ENCODE measurements at regions not wholly inside any gene's neighbourhood (a gene's known extent, or its start where the extent isn't known, plus 50 kb on each side); places are given as distances from the start of the nearest gene placed in this dataset.
"Not testable (repeated sequence)": the region's sequence is repeated elsewhere in the genome, so short reads cannot be mapped to it uniquely, and the experiment has no call there.

DNA sequence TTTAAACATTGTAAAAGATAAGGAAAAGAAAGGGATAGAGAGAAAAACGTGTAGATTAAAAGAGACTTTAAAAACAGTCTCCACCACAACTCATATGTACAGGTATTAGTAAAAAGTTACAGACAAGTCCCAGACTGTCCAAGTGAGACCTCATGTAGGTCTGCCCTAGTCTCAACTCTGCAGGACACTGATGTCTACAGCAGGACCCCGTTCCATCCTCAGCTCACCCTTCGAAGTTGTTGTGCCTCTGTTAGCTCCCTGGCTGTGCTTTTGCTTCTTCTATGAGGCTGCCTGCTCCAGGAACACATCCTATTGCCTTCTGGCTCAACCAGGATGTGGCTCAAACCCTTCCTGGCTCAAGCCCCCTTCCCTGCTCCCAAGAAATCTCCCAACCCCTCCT is 72.9 kb upstream of the FBXO28 start:
- no peaks in the 10 kb centered on the region for H3K4me1 ChIP-seq (ENCODE audit: insufficient read depth, low read length)
- no peaks in the 10 kb centered on the region for H3K27me3 ChIP-seq (ENCODE audit: insufficient read depth, low read length)
- H3K9me3 ChIP-seq (ENCODE audit: low read length) = no peaks in the 10 kb centered on the region
- H3K36me3 ChIP-seq (ENCODE audit: insufficient read depth, low read length) = no peaks in the 10 kb centered on the region
- H2AFZ ChIP-seq (ENCODE audit: low read depth, low read length) = no peak overlapping the region
- no peak overlapping the region for H3K4me3 ChIP-seq (ENCODE audit: low read length)

DNA sequence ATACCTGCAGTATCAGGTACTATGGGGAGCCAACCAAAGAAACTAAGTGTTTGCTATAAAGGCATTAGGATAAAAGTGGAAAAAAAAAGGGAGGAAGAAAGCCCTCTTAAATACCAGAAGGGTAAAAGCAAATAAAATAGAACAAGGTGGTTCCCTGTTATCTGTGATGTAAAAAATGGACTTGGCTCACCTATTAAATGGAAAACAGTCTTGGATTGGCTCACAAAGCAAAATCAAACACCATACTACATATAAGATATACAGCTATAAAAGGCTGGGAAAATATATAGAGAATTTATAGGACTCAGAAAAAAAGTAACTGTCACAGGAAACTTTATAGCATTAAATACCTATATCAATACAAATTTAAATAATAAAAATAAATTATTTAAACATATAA is 73.5 kb upstream of the FBXO28 start:
- not testable (repeated sequence) for H3K27me3 ChIP-seq (ENCODE audit: insufficient read depth, low read length); H3K9me3 ChIP-seq (ENCODE audit: low read length); H3K4me3 ChIP-seq (ENCODE audit: low read length); H3K36me3 ChIP-seq (ENCODE audit: insufficient read depth, low read length); H3K4me1 ChIP-seq (ENCODE audit: insufficient read depth, low read length); H2AFZ ChIP-seq (ENCODE audit: low read depth, low read length)

DNA sequence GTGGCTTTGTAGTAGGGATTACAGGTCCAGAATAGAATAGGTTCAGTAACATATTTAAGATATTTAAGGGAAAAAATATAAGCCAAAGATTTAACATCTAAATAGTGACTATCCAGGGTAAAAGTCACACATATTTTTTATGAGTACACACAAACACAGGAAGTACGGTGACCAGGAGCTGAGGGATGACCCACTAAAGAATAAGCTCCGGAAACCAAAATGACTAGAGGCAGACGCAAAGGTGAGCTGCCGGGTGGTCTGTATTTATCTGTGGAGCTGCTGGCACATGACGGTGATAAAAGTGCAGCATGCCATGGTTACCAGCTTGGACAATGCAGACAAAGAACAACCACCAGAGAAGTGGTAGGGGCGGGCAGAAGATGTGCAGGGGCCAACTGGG is 73.9 kb upstream of the FBXO28 start:
- not testable (repeated sequence) for H3K4me1 ChIP-seq (ENCODE audit: insufficient read depth, low read length); H2AFZ ChIP-seq (ENCODE audit: low read depth, low read length); H3K27me3 ChIP-seq (ENCODE audit: insufficient read depth, low read length); H3K4me3 ChIP-seq (ENCODE audit: low read length); H3K36me3 ChIP-seq (ENCODE audit: insufficient read depth, low read length); H3K9me3 ChIP-seq (ENCODE audit: low read length)

DNA sequence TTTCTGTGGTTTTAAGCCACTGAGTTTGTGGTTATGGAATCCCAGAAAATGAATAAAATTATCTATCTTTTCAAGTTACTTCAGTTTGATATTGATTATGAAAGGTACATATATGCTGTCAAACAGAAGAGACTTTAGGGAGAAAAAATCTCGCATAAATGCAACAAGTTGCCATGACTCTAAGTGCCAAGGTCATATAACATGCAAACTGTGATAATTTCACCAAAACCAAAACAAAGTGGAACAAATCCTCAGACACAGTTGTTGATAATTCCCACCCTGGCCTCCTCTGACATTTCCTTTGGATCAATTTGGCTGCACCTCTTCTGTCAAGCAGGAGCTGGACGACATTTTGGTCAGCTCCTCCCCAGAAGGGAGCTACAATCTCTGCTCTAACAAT is 75.1 kb upstream of the FBXO28 start:
- not testable (repeated sequence) for H3K4me3 ChIP-seq (ENCODE audit: low read length); H3K4me1 ChIP-seq (ENCODE audit: insufficient read depth, low read length); H3K27me3 ChIP-seq (ENCODE audit: insufficient read depth, low read length); H3K36me3 ChIP-seq (ENCODE audit: insufficient read depth, low read length); H2AFZ ChIP-seq (ENCODE audit: low read depth, low read length); H3K9me3 ChIP-seq (ENCODE audit: low read length)

DNA sequence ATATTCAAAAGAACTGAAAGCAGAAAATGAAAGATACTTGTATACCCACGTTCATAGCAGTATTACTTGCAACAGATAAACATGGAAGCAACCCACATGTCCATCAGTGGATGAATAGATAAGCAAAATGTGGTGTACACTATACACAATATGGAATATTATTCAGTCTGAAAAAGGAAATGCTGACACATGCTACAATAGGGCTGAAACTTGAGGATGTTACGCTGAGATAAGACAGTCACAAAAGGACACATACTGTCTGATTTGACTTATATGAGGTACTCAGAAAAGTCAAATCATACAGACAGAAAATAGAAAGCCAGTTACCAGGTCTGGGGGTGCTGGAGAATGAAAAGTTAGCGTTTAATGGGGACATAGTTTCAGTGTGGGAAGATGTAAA is 76.5 kb upstream of the FBXO28 start:
- H3K4me1 ChIP-seq (ENCODE audit: insufficient read depth, low read length); H3K27me3 ChIP-seq (ENCODE audit: insufficient read depth, low read length); H3K36me3 ChIP-seq (ENCODE audit: insufficient read depth, low read length); H3K9me3 ChIP-seq (ENCODE audit: low read length); H2AFZ ChIP-seq (ENCODE audit: low read depth, low read length); H3K4me3 ChIP-seq (ENCODE audit: low read length): not testable (repeated sequence)

DNA sequence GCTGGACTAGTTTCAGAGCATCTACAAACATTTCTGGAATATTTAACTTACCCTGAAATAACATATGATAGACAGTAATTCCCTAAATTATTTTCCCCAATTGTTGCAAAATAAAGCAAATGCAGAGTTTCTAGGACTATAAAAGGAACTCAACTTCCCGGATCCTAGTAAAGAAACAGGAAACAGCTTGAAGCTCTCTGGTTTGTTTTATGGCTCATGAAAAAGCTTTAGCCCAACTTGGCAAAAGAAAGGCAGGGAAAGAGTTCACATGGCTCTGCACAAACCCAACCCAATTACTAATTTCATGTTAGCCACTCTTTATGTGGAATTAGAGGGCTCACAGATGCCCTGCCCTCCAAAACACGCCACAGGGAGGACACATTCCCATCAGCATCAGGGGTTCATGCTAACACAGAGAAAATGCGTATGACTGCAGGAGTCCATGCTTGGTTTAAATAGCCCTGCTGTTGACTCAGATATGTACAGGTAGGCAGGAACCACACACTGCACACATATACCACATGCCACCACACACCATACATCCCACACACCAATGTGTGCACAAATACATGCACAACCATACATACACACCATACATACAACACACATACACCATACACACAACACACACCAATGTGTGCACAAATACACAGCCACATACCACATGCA is 81.2 kb upstream of the FBXO28 start:
- H3K27me3 ChIP-seq (ENCODE audit: insufficient read depth, low read length); H2AFZ ChIP-seq (ENCODE audit: low read depth, low read length); H3K4me1 ChIP-seq (ENCODE audit: insufficient read depth, low read length); H3K36me3 ChIP-seq (ENCODE audit: insufficient read depth, low read length); H3K9me3 ChIP-seq (ENCODE audit: low read length); H3K4me3 ChIP-seq (ENCODE audit: low read length): not testable (repeated sequence)

DNA sequence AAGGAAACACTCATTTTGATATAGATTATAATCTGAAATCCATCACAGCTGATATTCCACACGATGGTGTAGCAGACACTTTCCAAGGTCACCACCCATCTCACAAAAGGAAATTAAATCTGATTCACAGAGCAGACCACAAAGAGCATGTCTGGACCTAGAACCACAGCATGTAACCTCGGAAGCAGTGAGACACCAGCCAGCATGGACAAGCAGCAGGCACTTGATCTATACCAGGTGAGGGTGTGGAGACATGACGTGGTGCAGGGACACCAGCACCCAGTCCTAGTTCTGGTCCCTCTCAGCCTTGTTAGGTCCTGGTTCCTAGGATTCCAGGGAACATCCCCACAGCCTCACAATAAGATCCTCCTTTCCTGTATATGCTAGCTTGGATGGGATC is 81.9 kb upstream of the FBXO28 start:
- H2AFZ ChIP-seq (ENCODE audit: low read depth, low read length); H3K9me3 ChIP-seq (ENCODE audit: low read length); H3K36me3 ChIP-seq (ENCODE audit: insufficient read depth, low read length); H3K27me3 ChIP-seq (ENCODE audit: insufficient read depth, low read length); H3K4me3 ChIP-seq (ENCODE audit: low read length); H3K4me1 ChIP-seq (ENCODE audit: insufficient read depth, low read length): not testable (repeated sequence)

DNA sequence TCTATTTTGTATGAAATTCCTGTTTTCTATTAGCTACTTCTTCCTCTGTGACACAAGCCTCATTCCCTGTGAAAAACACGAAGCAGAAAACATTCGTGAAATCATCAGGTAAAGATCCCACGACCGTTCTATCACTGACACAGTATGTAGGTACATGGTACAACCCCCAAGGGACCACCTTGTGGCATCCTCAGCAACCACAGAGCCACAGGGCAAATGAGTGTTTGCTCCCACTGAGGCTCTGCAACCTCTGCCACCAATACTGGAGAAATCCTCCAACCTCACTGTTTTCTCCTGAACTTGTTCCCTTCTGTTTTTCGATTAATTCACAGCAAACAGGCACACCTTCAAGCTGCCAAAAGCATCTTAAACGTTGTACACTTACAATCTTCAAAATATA is 83.7 kb upstream of the FBXO28 start:
- not testable (repeated sequence) for H2AFZ ChIP-seq (ENCODE audit: low read depth, low read length); H3K4me1 ChIP-seq (ENCODE audit: insufficient read depth, low read length); H3K4me3 ChIP-seq (ENCODE audit: low read length); H3K36me3 ChIP-seq (ENCODE audit: insufficient read depth, low read length); H3K27me3 ChIP-seq (ENCODE audit: insufficient read depth, low read length); H3K9me3 ChIP-seq (ENCODE audit: low read length)

DNA sequence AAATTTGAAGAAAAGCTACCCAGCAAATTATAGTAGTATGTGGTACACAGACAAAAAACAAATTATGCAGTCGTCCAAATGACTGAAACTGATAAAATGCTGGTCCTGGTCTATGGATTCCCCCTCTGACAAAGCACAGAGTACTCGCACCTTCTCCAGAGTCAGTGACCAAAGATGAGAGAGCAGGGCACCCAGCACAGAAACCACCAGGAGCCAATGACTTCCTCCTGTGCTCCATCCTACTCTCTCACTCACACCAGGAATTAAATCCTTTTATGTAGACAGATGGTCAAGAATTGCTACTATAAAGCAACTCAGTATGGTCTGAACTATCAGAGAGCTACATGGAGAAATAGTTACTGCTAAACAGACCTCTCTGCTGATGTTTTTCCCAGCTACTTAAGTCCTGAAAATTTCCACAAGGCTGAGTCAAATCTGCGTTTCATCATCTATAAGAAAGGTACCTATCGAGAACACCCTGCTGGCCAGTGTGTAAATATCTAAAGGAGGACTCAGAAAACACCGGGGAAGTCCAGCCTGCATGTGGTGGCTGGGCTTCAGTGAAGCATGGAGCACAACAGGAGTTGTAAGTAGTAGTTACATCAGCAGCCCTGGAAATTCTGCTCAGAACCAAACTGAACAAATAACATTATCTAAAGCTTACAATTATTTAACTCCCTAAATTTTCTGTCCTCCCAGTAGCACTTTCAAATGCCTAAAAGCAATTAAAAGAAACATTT is 84.5 kb upstream of the FBXO28 start:
- H3K36me3 ChIP-seq (ENCODE audit: insufficient read depth, low read length); H2AFZ ChIP-seq (ENCODE audit: low read depth, low read length); H3K4me1 ChIP-seq (ENCODE audit: insufficient read depth, low read length): not testable (repeated sequence)

DNA sequence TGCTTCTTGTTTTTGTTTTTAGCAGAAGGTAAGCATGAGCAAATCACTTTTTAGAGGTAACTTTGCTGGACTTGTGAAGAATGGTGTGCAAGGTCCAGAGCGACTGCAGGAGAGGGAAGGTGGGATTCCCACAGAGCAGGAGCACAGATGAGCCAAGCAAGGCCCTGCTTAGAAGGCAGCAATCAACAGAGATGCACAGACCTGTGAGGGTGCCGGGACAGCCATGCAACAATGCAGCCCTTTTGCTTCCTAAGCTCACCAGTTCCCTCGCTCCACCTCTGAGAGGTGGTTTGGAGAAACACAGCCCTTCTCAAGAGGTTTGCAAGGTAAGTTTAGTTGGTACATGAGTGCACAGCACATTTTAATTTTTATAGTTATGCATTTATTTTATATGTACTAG is 85.1 kb upstream of the FBXO28 start:
- H3K4me1 ChIP-seq (ENCODE audit: insufficient read depth, low read length); H3K27me3 ChIP-seq (ENCODE audit: insufficient read depth, low read length); H3K9me3 ChIP-seq (ENCODE audit: low read length); H2AFZ ChIP-seq (ENCODE audit: low read depth, low read length); H3K4me3 ChIP-seq (ENCODE audit: low read length); H3K36me3 ChIP-seq (ENCODE audit: insufficient read depth, low read length): not testable (repeated sequence)

More for the DNA sequence above, 84.5 kb upstream of the FBXO28 start:
- not testable (repeated sequence) for H3K27me3 ChIP-seq (ENCODE audit: insufficient read depth, low read length); H3K4me3 ChIP-seq (ENCODE audit: low read length); H3K9me3 ChIP-seq (ENCODE audit: low read length)

DNA sequence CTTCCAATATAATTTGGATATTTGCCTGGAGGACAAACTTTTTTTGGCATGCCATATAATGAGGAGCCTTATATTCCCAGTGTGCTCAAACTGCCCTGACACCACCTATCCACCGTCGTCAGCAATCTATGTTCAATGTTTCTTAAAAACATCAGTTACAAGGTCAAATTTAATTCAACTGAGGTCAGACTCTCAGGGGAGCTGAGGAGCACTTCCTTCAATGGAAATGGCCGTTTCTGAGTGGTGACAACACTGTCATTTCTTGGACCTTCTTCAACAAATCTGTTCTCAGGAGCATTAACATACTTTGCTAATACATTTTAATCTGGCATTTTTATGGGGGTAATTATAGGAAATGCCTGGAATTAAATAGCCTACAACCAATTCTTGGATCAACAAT is 90.8 kb upstream of the FBXO28 start:
- H2AFZ ChIP-seq (ENCODE audit: low read depth, low read length); H3K27me3 ChIP-seq (ENCODE audit: insufficient read depth, low read length); H3K4me1 ChIP-seq (ENCODE audit: insufficient read depth, low read length); H3K9me3 ChIP-seq (ENCODE audit: low read length); H3K4me3 ChIP-seq (ENCODE audit: low read length); H3K36me3 ChIP-seq (ENCODE audit: insufficient read depth, low read length): not testable (repeated sequence)

DNA sequence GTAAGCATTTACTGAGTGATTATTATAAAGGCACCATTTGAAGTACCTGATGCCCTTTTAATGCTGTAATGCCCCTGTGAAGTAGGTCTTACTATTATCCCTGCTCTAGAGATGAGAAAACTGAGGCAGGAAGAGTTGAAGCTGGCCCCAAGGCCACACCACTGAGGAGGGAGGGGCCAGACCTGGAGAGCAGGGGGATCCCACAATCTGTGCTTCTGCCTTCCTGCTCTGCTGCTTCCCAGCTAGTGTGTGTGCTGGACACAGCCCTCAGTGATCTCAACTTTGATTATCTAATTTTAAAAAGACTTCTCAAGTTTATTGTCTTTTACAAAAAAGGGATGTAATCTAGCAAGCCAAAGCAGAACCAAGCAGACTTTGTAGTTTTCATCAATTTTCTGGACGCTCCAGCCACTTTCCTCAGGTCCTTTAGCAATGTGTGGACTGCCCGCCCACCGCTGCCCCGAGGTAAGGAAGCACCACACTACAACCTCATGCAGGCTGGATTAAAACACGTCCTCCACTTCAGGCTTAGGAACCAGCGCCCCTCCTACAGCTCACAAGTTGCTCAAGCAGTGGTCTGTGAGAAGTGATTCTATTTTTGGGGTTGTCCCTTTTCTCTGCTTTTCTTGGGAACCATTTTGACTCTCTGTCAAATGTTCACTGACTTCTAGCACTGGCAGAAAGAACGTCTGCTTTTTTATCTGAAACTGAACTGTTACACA is 91.5 kb upstream of the FBXO28 start:
- not testable (repeated sequence) for H3K9me3 ChIP-seq (ENCODE audit: low read length); H3K4me1 ChIP-seq (ENCODE audit: insufficient read depth, low read length); H3K27me3 ChIP-seq (ENCODE audit: insufficient read depth, low read length); H2AFZ ChIP-seq (ENCODE audit: low read depth, low read length); H3K4me3 ChIP-seq (ENCODE audit: low read length); H3K36me3 ChIP-seq (ENCODE audit: insufficient read depth, low read length)

DNA sequence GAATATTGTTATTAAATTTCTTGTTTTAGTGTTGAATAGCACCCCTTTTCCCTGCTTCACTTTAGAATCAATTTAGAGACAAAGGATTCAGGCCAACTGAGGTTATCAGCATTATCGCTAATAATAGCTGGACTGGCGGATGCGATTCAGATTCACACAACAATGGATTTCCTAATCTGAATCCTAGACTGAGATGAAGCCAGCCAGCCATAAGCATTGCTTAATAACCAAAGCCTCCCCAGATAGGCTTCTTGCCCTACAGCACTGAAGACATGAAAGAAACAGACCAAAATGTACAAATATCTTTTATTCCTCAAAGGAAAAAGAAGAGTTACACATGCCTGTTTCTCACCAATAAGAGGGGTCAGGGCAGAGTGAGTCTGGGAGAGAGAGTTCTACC is 94.0 kb upstream of the FBXO28 start:
- not testable (repeated sequence) for H3K36me3 ChIP-seq (ENCODE audit: insufficient read depth, low read length); H3K27me3 ChIP-seq (ENCODE audit: insufficient read depth, low read length); H3K4me3 ChIP-seq (ENCODE audit: low read length); H3K4me1 ChIP-seq (ENCODE audit: insufficient read depth, low read length); H3K9me3 ChIP-seq (ENCODE audit: low read length); H2AFZ ChIP-seq (ENCODE audit: low read depth, low read length)

DNA sequence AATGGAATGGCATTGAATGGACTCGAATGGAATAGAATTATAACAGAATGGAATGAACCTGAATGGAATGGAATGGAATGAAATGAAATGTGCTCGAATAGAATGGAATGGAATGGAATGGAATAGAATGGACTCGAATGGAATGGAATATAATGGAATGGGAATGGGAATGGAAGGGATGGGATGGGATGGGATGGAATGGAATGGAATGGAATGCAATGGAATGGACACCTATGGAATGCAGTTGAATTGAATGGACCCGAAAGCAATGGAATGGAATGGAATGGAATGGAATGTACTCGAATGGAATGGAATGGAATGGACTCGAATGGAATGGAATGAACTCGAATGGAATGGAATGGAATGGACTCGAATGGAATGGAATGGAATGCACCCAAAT is 98.1 kb upstream of the FBXO28 start:
- H2AFZ ChIP-seq (ENCODE audit: low read depth, low read length); H3K4me3 ChIP-seq (ENCODE audit: low read length); H3K4me1 ChIP-seq (ENCODE audit: insufficient read depth, low read length); H3K27me3 ChIP-seq (ENCODE audit: insufficient read depth, low read length); H3K36me3 ChIP-seq (ENCODE audit: insufficient read depth, low read length): not testable (repeated sequence)
- H3K9me3 ChIP-seq (ENCODE audit: low read length) = peaks cover 16% of the 10 kb centered on the region
